GM12878 (cell line): ENCODE measurements at regions not wholly inside any gene's neighbourhood (a gene's known extent, or its start where the extent isn't known, plus 50 kb on each side); places are given as distances from the start of the nearest gene placed in this dataset.

Experiments used
- CEBPB ChIP-seq, 2 experiments: fragments of 150-350 bp in 1 of 2; IDR thresholded peaks; 2 replicates each; pipeline ENCODE4 v1.6.1; 2012 to 2014; ENCODE audit warnings: low read depth in 2 of 2, low read length in 2 of 2, borderline replicate concordance in 1 of 2, inconsistent platforms in 1 of 2
- POLR2AphosphoS5 ChIP-seq: IDR thresholded peaks from 2 replicates; pipeline ENCODE4 v1.6.1; 2011; ENCODE audit warnings: mild to moderate bottlenecking, low read length, inconsistent platforms
- SMARCA5 ChIP-seq: fragments of 450-650 bp; IDR thresholded peaks from 2 replicates; pipeline ENCODE4 v1.6.1; 2017; ENCODE audit warnings: mild to moderate bottlenecking

- TF ChIP-seq SMARCA5 (no peak), CEBPB (IDR thresholded peaks at IDR 0.05; ENCODE audit: borderline replicate concordance in 1 of 2, low read depth in 2 of 2, low read length in 2 of 2) (no peak), POLR2AphosphoS5 (no peak)
Measured at GRCh38 chr20:61031101-61031830, 220.8 kb upstream of the CDH4 start.
